ENCODE measurements at regions not wholly inside any gene's neighbourhood (a gene's known extent, or its start where the extent isn't known, plus 50 kb on each side); places are given as distances from the start of the nearest gene placed in this dataset.

GRCh38 chr16:5314377-5314776 is 216.8 kb upstream of the EEF2KMT start:
- intact Hi-C loops (cut with DNase I) = no loop called here
- Histone ChIP-seq H3K9me3 (no peaks in the 10 kb centered on the region), H3K36me3 (no peaks in the 10 kb centered on the region), H3K4me1 (no peaks in the 10 kb centered on the region), H3K4me3 (no peak overlapping the region), H3K27me3 (no peaks in the 10 kb centered on the region), H3K9ac (ENCODE audit: low read depth in 2 of 2, low read length in 2 of 2) (no peak overlapping the region), H3K27ac (no peak overlapping the region)
- no peak for DNase-seq
- TF ChIP-seq CTCF (IDR thresholded peaks at IDR 0.05) = no peak

DNA sequence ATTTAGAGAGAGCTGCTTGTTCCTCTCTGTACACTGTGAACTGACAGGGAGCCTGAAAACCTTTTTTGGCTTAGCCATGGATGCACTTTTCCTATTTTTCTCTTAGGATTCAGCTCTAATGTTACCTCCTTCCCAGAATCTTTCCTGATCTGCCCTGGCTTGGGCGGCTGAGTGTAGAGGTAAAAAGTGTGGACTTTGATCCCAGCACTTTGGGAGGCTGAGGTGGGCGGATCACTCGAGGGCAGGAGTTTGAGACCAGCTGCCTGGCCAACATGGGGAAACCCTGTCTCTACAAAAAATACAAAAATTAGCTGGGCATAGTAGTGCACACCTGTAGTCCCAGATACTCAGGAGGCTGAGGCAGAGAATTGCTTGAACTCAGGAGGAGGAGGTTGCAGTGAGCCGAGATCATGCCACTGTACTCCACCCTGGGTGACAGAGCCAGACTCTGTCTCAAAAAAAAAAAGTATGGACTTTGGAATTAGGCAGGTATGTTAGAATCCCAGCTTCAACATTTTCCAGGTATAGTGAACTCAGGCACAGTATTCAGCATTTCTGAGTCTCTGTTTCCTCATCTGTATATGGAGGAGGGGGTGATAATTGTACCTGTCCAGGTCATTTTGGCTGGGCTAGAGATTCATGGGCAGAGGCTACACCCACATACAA is 212.5 kb upstream of the EEF2KMT start:
- no peaks in the 10 kb centered on the region for H3K36me3 ChIP-seq
- H3K27me3 ChIP-seq = no peaks in the 10 kb centered on the region
- H3K4me1 ChIP-seq = no peaks in the 10 kb centered on the region
- TF ChIP-seq CTCF (IDR thresholded peaks at IDR 0.05) = no peak
- H3K4me3 ChIP-seq = no peak overlapping the region
- H3K9me3 ChIP-seq = no peaks in the 10 kb centered on the region
- H3K27ac ChIP-seq = peak overlapping the region; percentile 37
- peak; percentile 75 for DNase-seq
- H3K9ac ChIP-seq (ENCODE audit: low read depth in 2 of 2, low read length in 2 of 2) = no peak overlapping the region
- intact Hi-C loops (cut with DNase I) = no loop called here

DNA sequence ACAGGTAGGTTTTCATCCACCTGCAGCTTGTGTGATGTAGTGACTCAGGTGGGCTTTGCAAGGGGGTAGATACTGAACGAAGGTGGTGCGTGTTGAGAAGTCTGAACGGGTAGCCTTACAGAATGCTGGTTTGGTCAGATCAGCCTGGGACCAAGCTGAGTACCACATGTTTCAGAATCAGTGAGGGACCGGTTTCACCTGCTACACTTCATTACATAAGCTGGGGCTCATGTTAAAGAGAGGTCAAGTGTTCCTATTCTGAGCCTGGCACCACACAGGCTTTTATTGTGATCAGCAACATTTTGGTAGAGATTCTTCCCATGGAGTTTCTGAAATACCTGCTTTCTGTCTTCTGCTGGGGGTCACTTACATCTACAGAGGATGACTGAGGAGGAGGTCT is 207.4 kb upstream of the EEF2KMT start:
- H3K9ac ChIP-seq (ENCODE audit: low read depth in 2 of 2, low read length in 2 of 2) = no peak overlapping the region
- H3K9me3 ChIP-seq = no peaks in the 10 kb centered on the region
- no peaks in the 10 kb centered on the region for H3K36me3 ChIP-seq
- no peak for DNase-seq
- no peak overlapping the region for H3K27ac ChIP-seq
- no peaks in the 10 kb centered on the region for H3K4me1 ChIP-seq
- no peak for TF ChIP-seq CTCF (IDR thresholded peaks at IDR 0.05)
- intact Hi-C loops (cut with DNase I) = no loop called here
- no peak overlapping the region for H3K4me3 ChIP-seq
- H3K27me3 ChIP-seq = no peaks in the 10 kb centered on the region

GRCh38 chr16:5302372-5303114 is 204.9 kb upstream of the EEF2KMT start:
- DNase-seq = no peak
- Histone ChIP-seq H3K4me3 (no peak overlapping the region), H3K9me3 (no peaks in the 10 kb centered on the region), H3K4me1 (no peaks in the 10 kb centered on the region), H3K27me3 (no peaks in the 10 kb centered on the region), H3K9ac (ENCODE audit: low read depth in 2 of 2, low read length in 2 of 2) (no peak overlapping the region), H3K27ac (no peak overlapping the region), H3K36me3 (no peaks in the 10 kb centered on the region)
- TF ChIP-seq CTCF (IDR thresholded peaks at IDR 0.05) = no peak
- intact Hi-C loops (cut with DNase I) = no loop called here

DNA sequence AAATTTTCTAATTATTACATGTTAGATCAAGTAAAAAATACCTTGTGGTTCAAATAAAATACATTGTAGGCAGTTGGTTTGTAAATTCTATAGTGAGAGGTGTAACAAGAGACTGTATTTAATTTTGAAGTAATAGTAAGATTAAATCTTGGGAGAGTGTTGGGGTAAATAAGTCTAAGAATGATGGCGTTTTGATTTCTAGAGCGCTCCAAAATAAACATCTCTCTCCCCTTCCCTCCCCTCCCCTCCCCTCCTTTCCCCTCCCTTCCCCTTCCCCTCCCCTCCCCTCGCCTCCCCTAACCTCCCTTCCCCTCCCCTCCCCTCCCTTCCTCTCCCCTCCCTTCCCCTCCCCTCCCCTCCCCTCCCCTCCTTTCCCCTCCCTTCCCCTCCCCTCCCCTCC is 200.6 kb upstream of the EEF2KMT start:
- no peaks in the 10 kb centered on the region for H3K9me3 ChIP-seq

More for the DNA sequence above, 200.6 kb upstream of the EEF2KMT start:
- no peak overlapping the region for H3K4me3 ChIP-seq
- no peaks in the 10 kb centered on the region for H3K27me3 ChIP-seq
- H3K9ac ChIP-seq (ENCODE audit: low read depth in 2 of 2, low read length in 2 of 2) = no peak overlapping the region
- DNase-seq = no peak
- H3K4me1 ChIP-seq = no peaks in the 10 kb centered on the region
- intact Hi-C loops (cut with DNase I) = no loop called here
- H3K36me3 ChIP-seq = no peaks in the 10 kb centered on the region
- TF ChIP-seq CTCF (IDR thresholded peaks at IDR 0.05) = no peak
- H3K27ac ChIP-seq = no peak overlapping the region

Measured in colonic mucosa (tissue), 4 donors.